GM19438 (cell line): ENCODE measurements at regions not wholly inside any gene's neighbourhood (a gene's known extent, or its start where the extent isn't known, plus 50 kb on each side); places are given as distances from the start of the nearest gene placed in this dataset.
A peak's percentile ranks its signal among the peaks of the same experiment; 100 is the strongest.

Experiments
- ATAC-seq: cut with Tn5 transposase; IDR thresholded peaks from one replicate; pipeline ENCODE4 v1.9.1; 2021; ENCODE audit warnings: low read depth; ENCODE audit not compliant: unreplicated experiment

- no peak for ATAC-seq
These were observed 747.6 kb upstream of the GRM7 start for GRCh38 chr3:6113338-6113737.

- ATAC-seq: no peak
These were observed 741.5 kb upstream of the GRM7 start for GRCh38 chr3:6119367-6119766.

GRCh38 chr3:6120786-6121185 is 740.1 kb upstream of the GRM7 start:
- ATAC-seq: no peak

GRCh38 chr3:6124875-6125274 is 736.0 kb upstream of the GRM7 start:
- ATAC-seq: no peak

GRCh38 chr3:6125520-6125919 is 735.4 kb upstream of the GRM7 start:
- ATAC-seq: no peak

GRCh38 chr3:6132684-6133432 is 728.1 kb upstream of the GRM7 start:
- ATAC-seq: peak; percentile 67

- ATAC-seq: no peak
These were observed 718.2 kb upstream of the GRM7 start for GRCh38 chr3:6142707-6143106.

- ATAC-seq: no peak
These were observed 713.0 kb upstream of the GRM7 start for GRCh38 chr3:6147883-6148282.

- no peak for ATAC-seq
These were observed 705.1 kb upstream of the GRM7 start for GRCh38 chr3:6155650-6156338.

GRCh38 chr3:6165951-6166350 is 695.0 kb upstream of the GRM7 start:
- ATAC-seq: no peak

- ATAC-seq: no peak
These were observed 692.7 kb upstream of the GRM7 start for GRCh38 chr3:6168256-6168655.

GRCh38 chr3:6172871-6173642 is 687.9 kb upstream of the GRM7 start:
- ATAC-seq: no peak

- ATAC-seq: no peak
These were observed 683.5 kb upstream of the GRM7 start for GRCh38 chr3:6177417-6177816.

- no peak for ATAC-seq
These were observed 681.2 kb upstream of the GRM7 start for GRCh38 chr3:6179761-6180160.

GRCh38 chr3:6180171-6180570 is 680.7 kb upstream of the GRM7 start:
- ATAC-seq: no peak

GRCh38 chr3:6182476-6182875 is 678.4 kb upstream of the GRM7 start:
- ATAC-seq: no peak

- ATAC-seq: no peak
These were observed 678.0 kb upstream of the GRM7 start for GRCh38 chr3:6182909-6183308.

- no peak for ATAC-seq
These were observed 671.5 kb upstream of the GRM7 start for GRCh38 chr3:6189384-6189783.

GRCh38 chr3:6204891-6205290 is 656.0 kb upstream of the GRM7 start:
- no peak for ATAC-seq

- no peak for ATAC-seq
These were observed 644.5 kb upstream of the GRM7 start for GRCh38 chr3:6216135-6217026.

GRCh38 chr3:6220447-6220846 is 640.5 kb upstream of the GRM7 start:
- ATAC-seq: no peak
